CD4-positive, alpha-beta T cell (primary cell): ENCODE measurements at regions not wholly inside any gene's neighbourhood (a gene's known extent, or its start where the extent isn't known, plus 50 kb on each side); places are given as distances from the start of the nearest gene placed in this dataset.

Source experiments
- ATAC-seq: fragments of 200-7000 bp; cut with Tn5 transposase; one replicate; pipeline ENCODE4 v1.10.0; 2022; ENCODE audit warnings: mild to moderate bottlenecking; ENCODE audit not compliant: poor library complexity
- CTCF ChIA-PET: fragments of 350-600 bp; sonication (Branson Sonifier 250); formaldehyde crosslinking; loops from one replicate; lab custom pipeline; 2021; ENCODE audit warnings: antibody characterized with exemption, inconsistent platforms; lab: Charles Lee
- POLR2A ChIA-PET: fragments of 350-600 bp; sonication (Branson Sonifier 250); formaldehyde crosslinking; loops from one replicate; lab custom pipeline; 2021; ENCODE audit warnings: antibody characterized with exemption, inconsistent platforms; lab: Charles Lee
- DNase-seq, 14 experiments: peaks; one replicate each; pipeline ENCODE4 v3.0.0-alpha.2; 2013 to 2020; ENCODE audit warnings: mixed read lengths in 2 of 14
- H3K27ac ChIP-seq, 2 donors: one replicate each; pipeline versions ENCODE4 v1.5.1 to v1.7.0; 2013; ENCODE audit warnings: low read length in 2 of 2, low read depth in 1 of 2, mild to moderate bottlenecking in 1 of 2
- H3K27me3 ChIP-seq, 2 experiments: 1 replicate in 1 of 2; 2 replicates in 1 of 2; pipeline versions ENCODE4 v1.6.1 to v1.7.0; 2013; ENCODE audit warnings: low read length in 2 of 2, control low read depth in 1 of 2, mild to moderate bottlenecking in 1 of 2, moderate library complexity in 1 of 2; ENCODE audit not compliant: insufficient read depth in 2 of 2, control insufficient read depth in 1 of 2
- H3K36me3 ChIP-seq: one replicate; pipeline ENCODE4 v1.6.1; 2013; ENCODE audit warnings: low read length, control low read depth; ENCODE audit not compliant: insufficient read depth
- H3K4me1 ChIP-seq: one replicate; pipeline ENCODE4 v1.6.1; 2013; ENCODE audit warnings: low read length, control low read depth; ENCODE audit not compliant: insufficient read depth
- H3K4me3 ChIP-seq: one replicate; pipeline ENCODE4 v1.5.1; 2013; ENCODE audit warnings: mild to moderate bottlenecking, low read length, moderate library complexity
- H3K9me3 ChIP-seq, 2 experiments: 1 replicate in 1 of 2; 2 replicates in 1 of 2; pipeline versions ENCODE4 v1.6.1 to v1.7.0; 2013; ENCODE audit warnings: low read length in 2 of 2, mild to moderate bottlenecking in 2 of 2, control low read depth in 1 of 2, moderate library complexity in 1 of 2; ENCODE audit not compliant: control insufficient read depth in 1 of 2, insufficient read depth in 1 of 2
- H3K27ac Mint-ChIP-seq: one replicate; pipeline ENCODE4 v1.8.0; 2020; ENCODE audit warnings: mixed read lengths
- H3K27me3 Mint-ChIP-seq: one replicate; pipeline ENCODE4 v1.8.0; 2021; ENCODE audit warnings: mixed read lengths
- H3K36me3 Mint-ChIP-seq: one replicate; pipeline ENCODE4 v1.8.0; 2021; ENCODE audit warnings: low read depth, mixed read lengths
- H3K4me1 Mint-ChIP-seq: one replicate; pipeline ENCODE4 v1.8.0; 2021; ENCODE audit warnings: low read depth, mixed read lengths
- H3K4me3 Mint-ChIP-seq: one replicate; pipeline ENCODE4 v1.8.0; 2020; ENCODE audit warnings: mild to moderate bottlenecking, mixed read lengths
- H3K9me3 Mint-ChIP-seq: one replicate; pipeline ENCODE4 v1.8.0; 2020; ENCODE audit warnings: mixed read lengths
- CTCF ChIP-seq: fragments of 200-600 bp; IDR thresholded peaks from one replicate; pipeline ENCODE4 v1.8.0; 2022; ENCODE audit warnings: antibody characterized with exemption, mild to moderate bottlenecking
- intact Hi-C, 2 experiments: fragments of 100-400 bp; cut with DNase I in 1 of 2; cut with micrococcal nuclease in 1 of 2; formaldehyde crosslinking; loops; one replicate each; pipeline versions ENCODE4 v1.15.1 to v1.9.0; 2023 to 2025; cut with DNase I, micrococcal nuclease

- DNase-seq = no peak
- no peak for TF ChIP-seq CTCF
- no peak overlapping the region for H3K27ac ChIP-seq
- Mint-ChIP-seq H3K4me3 (no peak overlapping the region), H3K36me3 (no peaks in the 10 kb centered on the region), H3K4me1 (no peaks in the 10 kb centered on the region), H3K27me3 (peaks cover 13% of the 10 kb centered on the region), H3K9me3 (peaks cover 5% of the 10 kb centered on the region), H3K27ac (no peak overlapping the region)
- H3K36me3 ChIP-seq = no peaks in the 10 kb centered on the region
- intact Hi-C loops = no loop called here
- no peak for ATAC-seq
- no peaks in the 10 kb centered on the region for H3K27me3 ChIP-seq
- POLR2A ChIA-PET = no interaction called here
- no peak overlapping the region for H3K4me3 ChIP-seq
- no peaks in the 10 kb centered on the region for H3K9me3 ChIP-seq
- CTCF ChIA-PET = no interaction called here
- no peaks in the 10 kb centered on the region for H3K4me1 ChIP-seq
These were observed 364.7 kb upstream of the TGFBR2 start for GRCh38 chr3:30241721-30242120.

- no peaks in the 10 kb centered on the region for H3K4me1 ChIP-seq
- no peak for ATAC-seq
- H3K4me1 Mint-ChIP-seq = peaks cover 5% of the 10 kb centered on the region
- H3K27ac Mint-ChIP-seq = no peak overlapping the region
- peaks cover 13% of the 10 kb centered on the region for H3K27me3 Mint-ChIP-seq
- H3K27me3 ChIP-seq = peaks cover 0 to 3% of the 10 kb centered on the region in 2 experiments
- H3K27ac ChIP-seq = no peak overlapping the region
- ChIA-PET POLR2A (no interaction called here), CTCF (interaction anchor here (0.8 kb wide), 1 partner anchor 16 kb away, joined by 3 read pairs; no protein-coding TSS in a partner anchor)
- no peak overlapping the region for H3K4me3 Mint-ChIP-seq
- no peak overlapping the region for H3K4me3 ChIP-seq
- H3K9me3 Mint-ChIP-seq = peaks cover 2% of the 10 kb centered on the region
- TF ChIP-seq CTCF = no peak
- intact Hi-C loops = no loop called here
- H3K36me3 ChIP-seq = no peaks in the 10 kb centered on the region
- H3K9me3 ChIP-seq = no peaks in the 10 kb centered on the region
- DNase-seq = no peak
- no peaks in the 10 kb centered on the region for H3K36me3 Mint-ChIP-seq
These were observed 360.4 kb upstream of the TGFBR2 start for GRCh38 chr3:30245858-30246622.

- peaks cover 5% of the 10 kb centered on the region for H3K4me1 Mint-ChIP-seq
- no peak for TF ChIP-seq CTCF
- intact Hi-C loops = no loop called here
- no peak overlapping the region for H3K4me3 Mint-ChIP-seq
- POLR2A ChIA-PET = interaction anchor here (0.6 to 0.7 kb wide), 2 partner anchors 49 to 1773 kb away, joined by 3 read pairs; no protein-coding TSS in a partner anchor
- no peak overlapping the region for H3K27ac ChIP-seq
- DNase-seq = no peak
- H3K27ac Mint-ChIP-seq = no peak overlapping the region
- no peak overlapping the region for H3K4me3 ChIP-seq
- H3K36me3 ChIP-seq = no peaks in the 10 kb centered on the region
- no peak for ATAC-seq
- no peaks in the 10 kb centered on the region for H3K4me1 ChIP-seq
- no peaks in the 10 kb centered on the region for H3K36me3 Mint-ChIP-seq
- CTCF ChIA-PET = interaction anchor here (1.3 kb wide), 1 partner anchor 11 kb away, joined by 3 read pairs; no protein-coding TSS in a partner anchor
- H3K9me3 Mint-ChIP-seq = peaks cover 2% of the 10 kb centered on the region
- H3K27me3 ChIP-seq = peaks cover 0 to 3% of the 10 kb centered on the region in 2 experiments
- H3K27me3 Mint-ChIP-seq = peaks cover 1% of the 10 kb centered on the region
- H3K9me3 ChIP-seq = no peaks in the 10 kb centered on the region
These were observed 358.0 kb upstream of the TGFBR2 start for GRCh38 chr3:30248423-30248822.
